Peyer's patch (tissue), 4 donors: ENCODE measurements at regions not wholly inside any gene's neighbourhood (a gene's known extent, or its start where the extent isn't known, plus 50 kb on each side); places are given as distances from the start of the nearest gene placed in this dataset.

Source experiments
- DNase-seq, 3 donors: peaks; one replicate each; pipeline ENCODE4 v3.0.0-alpha.2; 2017 to 2019
- H3K27ac ChIP-seq, 4 donors: fragments of 200-600 bp; sonication (generic); one replicate each; pipeline ENCODE4 v1.5.1; 2016 to 2019
- H3K27me3 ChIP-seq, 2 donors: fragments of 200-600 bp; sonication (generic); one replicate each; pipeline ENCODE4 v1.5.1; 2019
- H3K36me3 ChIP-seq, 3 donors: fragments of 200-600 bp; sonication (generic); one replicate each; pipeline ENCODE4 v1.5.1; 2016 to 2019
- H3K4me1 ChIP-seq, 4 donors: fragments of 200-600 bp; sonication (generic); one replicate each; pipeline ENCODE4 v1.5.1; 2016 to 2019
- H3K4me3 ChIP-seq, 4 donors: fragments of 200-600 bp; sonication (generic); 1 replicate in 3 of 4; 2 replicates in 1 of 4; pipeline ENCODE4 v1.5.1; 2016 to 2019; ENCODE audit warnings: mild to moderate bottlenecking in 1 of 4
- H3K9me3 ChIP-seq, 4 donors: fragments of 200-600 bp; sonication (generic); one replicate each; pipeline ENCODE4 v1.5.1; 2016 to 2019; ENCODE audit warnings: mild to moderate bottlenecking in 1 of 4
- POLR2A ChIP-seq, 2 donors: fragments of 450-650 bp; IDR thresholded peaks; one replicate each; pipeline ENCODE4 v1.5.1; 2017; ENCODE audit warnings: antibody characterized with exemption in 2 of 2, mild to moderate bottlenecking in 2 of 2, moderate library complexity in 2 of 2
- TF ChIP-seq, protein P1 (sequence below), 6 experiments: fragments of 450-650 bp in 4 of 6; fragments of 200-600 bp in 2 of 6; sonication (generic) in 1 of 6; IDR thresholded peaks; one replicate each; pipeline ENCODE4 v1.5.1; 2017 to 2019; ENCODE audit warnings: antibody characterized with exemption in 6 of 6, mild to moderate bottlenecking in 3 of 6, moderate library complexity in 1 of 6

DNA sequence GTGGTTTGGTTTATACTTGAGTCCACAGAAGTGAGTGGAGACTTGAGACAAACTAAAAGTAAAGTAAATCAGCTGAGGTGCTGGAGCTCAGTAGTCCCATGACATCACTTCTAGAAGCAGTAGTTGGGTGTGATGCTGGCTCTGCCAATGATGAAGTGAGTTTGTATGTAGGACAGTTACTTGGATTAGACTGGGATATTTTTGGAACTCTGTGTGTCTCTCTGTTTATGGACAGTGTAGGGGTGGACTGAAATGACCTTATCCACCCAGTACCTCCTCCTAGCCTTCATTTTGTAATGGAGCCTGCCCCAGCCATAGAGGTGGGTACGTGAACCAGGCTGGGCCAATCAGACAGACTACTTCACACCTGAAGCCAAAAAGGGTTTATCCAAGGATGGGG, 52.2 kb downstream of the POLR1D start:
- TF ChIP-seq, protein P1, sequence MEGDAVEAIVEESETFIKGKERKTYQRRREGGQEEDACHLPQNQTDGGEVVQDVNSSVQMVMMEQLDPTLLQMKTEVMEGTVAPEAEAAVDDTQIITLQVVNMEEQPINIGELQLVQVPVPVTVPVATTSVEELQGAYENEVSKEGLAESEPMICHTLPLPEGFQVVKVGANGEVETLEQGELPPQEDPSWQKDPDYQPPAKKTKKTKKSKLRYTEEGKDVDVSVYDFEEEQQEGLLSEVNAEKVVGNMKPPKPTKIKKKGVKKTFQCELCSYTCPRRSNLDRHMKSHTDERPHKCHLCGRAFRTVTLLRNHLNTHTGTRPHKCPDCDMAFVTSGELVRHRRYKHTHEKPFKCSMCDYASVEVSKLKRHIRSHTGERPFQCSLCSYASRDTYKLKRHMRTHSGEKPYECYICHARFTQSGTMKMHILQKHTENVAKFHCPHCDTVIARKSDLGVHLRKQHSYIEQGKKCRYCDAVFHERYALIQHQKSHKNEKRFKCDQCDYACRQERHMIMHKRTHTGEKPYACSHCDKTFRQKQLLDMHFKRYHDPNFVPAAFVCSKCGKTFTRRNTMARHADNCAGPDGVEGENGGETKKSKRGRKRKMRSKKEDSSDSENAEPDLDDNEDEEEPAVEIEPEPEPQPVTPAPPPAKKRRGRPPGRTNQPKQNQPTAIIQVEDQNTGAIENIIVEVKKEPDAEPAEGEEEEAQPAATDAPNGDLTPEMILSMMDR (IDR thresholded peaks at IDR 0.05), result no peak
- TF ChIP-seq POLR2A (IDR thresholded peaks at IDR 0.05), result no peak
- no peak overlapping the region for H3K27ac ChIP-seq
- no peak overlapping the region for H3K4me3 ChIP-seq
- no peaks in the 10 kb centered on the region for H3K36me3 ChIP-seq
- no peaks in the 10 kb centered on the region for H3K4me1 ChIP-seq
- H3K9me3 ChIP-seq, result no peaks in the 10 kb centered on the region
- H3K27me3 ChIP-seq, result no peaks in the 10 kb centered on the region
- no peak for DNase-seq

DNA sequence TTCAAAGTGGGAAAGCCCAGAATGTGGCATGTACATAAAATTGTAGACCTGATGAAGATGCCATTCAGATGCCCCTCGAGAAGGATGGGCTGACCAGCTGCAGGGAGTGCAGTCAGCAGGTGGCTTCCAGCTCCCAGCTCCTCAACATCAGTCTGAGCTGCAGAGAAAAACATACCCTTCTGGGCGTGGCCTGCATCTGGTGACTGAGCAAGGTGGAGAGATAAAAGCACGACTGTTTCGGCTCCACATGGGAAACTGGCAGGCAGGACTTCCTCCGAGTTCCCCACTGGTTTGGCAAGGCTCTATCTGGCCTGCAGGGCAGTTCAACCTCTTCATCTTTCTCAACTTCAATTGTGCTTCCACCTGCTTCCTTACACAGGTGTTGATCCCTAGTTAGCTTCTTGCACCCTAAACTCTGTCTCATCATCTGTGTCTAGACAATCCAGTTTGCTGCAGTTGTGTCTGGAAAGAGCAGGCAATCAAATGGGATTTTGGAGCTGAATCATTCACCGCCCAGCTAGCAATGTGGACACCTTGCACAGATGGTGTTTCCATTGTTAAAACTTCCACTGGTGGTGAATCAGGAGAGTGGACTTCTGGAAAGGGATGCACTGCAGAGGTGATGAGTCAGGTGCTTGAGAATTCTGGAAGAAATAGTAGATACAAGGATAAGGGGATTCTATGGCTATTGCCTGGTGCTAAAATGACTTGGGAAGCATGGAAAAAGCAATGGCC, 56.8 kb downstream of the POLR1D start:
- no peaks in the 10 kb centered on the region for H3K9me3 ChIP-seq
- TF ChIP-seq, protein P1 (IDR thresholded peaks at IDR 0.05), result no peak
- TF ChIP-seq POLR2A (IDR thresholded peaks at IDR 0.05), result no peak
- H3K4me3 ChIP-seq, result no peak overlapping the region
- H3K27ac ChIP-seq, result no peak overlapping the region
- no peaks in the 10 kb centered on the region for H3K4me1 ChIP-seq
- no peak for DNase-seq
- no peaks in the 10 kb centered on the region for H3K36me3 ChIP-seq
- H3K27me3 ChIP-seq, result no peaks in the 10 kb centered on the region

GRCh38 chr13:27679396-27679795, 57.7 kb downstream of the POLR1D start:
- H3K27me3 ChIP-seq, result no peaks in the 10 kb centered on the region
- H3K9me3 ChIP-seq, result no peaks in the 10 kb centered on the region
- no peak overlapping the region for H3K27ac ChIP-seq
- TF ChIP-seq POLR2A (IDR thresholded peaks at IDR 0.05), result no peak
- TF ChIP-seq, protein P1 (IDR thresholded peaks at IDR 0.05), result no peak
- H3K36me3 ChIP-seq, result no peaks in the 10 kb centered on the region
- H3K4me3 ChIP-seq, result no peak overlapping the region
- no peak for DNase-seq
- H3K4me1 ChIP-seq, result no peaks in the 10 kb centered on the region

GRCh38 chr13:27679896-27680295, 58.2 kb downstream of the POLR1D start:
- H3K27ac ChIP-seq, result no peak overlapping the region
- TF ChIP-seq, protein P1 (IDR thresholded peaks at IDR 0.05), result no peak
- no peak for TF ChIP-seq POLR2A (IDR thresholded peaks at IDR 0.05)
- H3K36me3 ChIP-seq, result no peaks in the 10 kb centered on the region
- H3K4me1 ChIP-seq, result no peaks in the 10 kb centered on the region
- no peaks in the 10 kb centered on the region for H3K9me3 ChIP-seq
- H3K27me3 ChIP-seq, result no peaks in the 10 kb centered on the region
- H3K4me3 ChIP-seq, result no peak overlapping the region
- DNase-seq, result no peak

- no peaks in the 10 kb centered on the region for H3K27me3 ChIP-seq
- no peak for DNase-seq
- TF ChIP-seq, protein P1 (IDR thresholded peaks at IDR 0.05), result no peak
- TF ChIP-seq POLR2A (IDR thresholded peaks at IDR 0.05), result no peak
- H3K36me3 ChIP-seq, result no peaks in the 10 kb centered on the region
- no peak overlapping the region for H3K4me3 ChIP-seq
- no peak overlapping the region for H3K27ac ChIP-seq
- no peaks in the 10 kb centered on the region for H3K9me3 ChIP-seq
- H3K4me1 ChIP-seq, result no peaks in the 10 kb centered on the region
These were observed 58.8 kb downstream of the POLR1D start for GRCh38 chr13:27680465-27680864.
